Keratinocyte (primary cell): ENCODE measurements at regions not wholly inside any gene's neighbourhood (a gene's known extent, or its start where the extent isn't known, plus 50 kb on each side); places are given as distances from the start of the nearest gene placed in this dataset.

Experiments
- DNase-seq: peaks from one replicate; pipeline ENCODE4 v3.0.0-alpha.2; 2011; ENCODE audit warnings: low read depth, missing footprints, low spot score
- FAIRE-seq: peaks from 2 replicates; lab custom pipeline; 2011; peaks lifted over from hg19 to GRCh38; lab: Jason Lieb, UNC
- H2AFZ ChIP-seq: 2 replicates; pipeline ENCODE4 v1.6.0; 2012; ENCODE audit warnings: low read length, control low read depth, inconsistent platforms; ENCODE audit not compliant: control insufficient read depth
- H3K27ac ChIP-seq: 2 replicates; pipeline ENCODE4 v1.5.1; 2011; ENCODE audit warnings: low read length; ENCODE audit not compliant: control insufficient read depth, insufficient read depth
- H3K27me3 ChIP-seq: 3 replicates; pipeline ENCODE4 v1.6.0; 2011; ENCODE audit warnings: low read length; ENCODE audit not compliant: control insufficient read depth, insufficient read depth; ENCODE audit errors: extremely low read depth
- H3K36me3 ChIP-seq, 2 experiments: 2 replicates in 1 of 2; 3 replicates in 1 of 2; pipeline ENCODE4 v1.5.1; 2011; ENCODE audit warnings: low read length in 2 of 2, mild to moderate bottlenecking in 1 of 2; ENCODE audit not compliant: control insufficient read depth in 2 of 2, insufficient read depth in 2 of 2; ENCODE audit errors: extremely low read depth in 1 of 2
- H3K4me1 ChIP-seq: 3 replicates; pipeline ENCODE4 v1.5.1; 2011; ENCODE audit warnings: low read length; ENCODE audit not compliant: control insufficient read depth, insufficient read depth; ENCODE audit errors: extremely low read depth
- H3K4me2 ChIP-seq: 3 replicates; pipeline ENCODE4 v1.6.0; 2011; ENCODE audit warnings: low read depth, low read length; ENCODE audit not compliant: control insufficient read depth, insufficient read depth; ENCODE audit errors: extremely low read depth
- H3K4me3 ChIP-seq, 3 experiments: fragments of 200-600 bp in 1 of 3; sonication (generic) in 1 of 3; 2 replicates in 2 of 3; 3 replicates in 1 of 3; pipeline ENCODE4 v1.5.1; 2011 to 2016; ENCODE audit warnings: low read length in 3 of 3, mild to moderate bottlenecking in 3 of 3, control low read depth in 2 of 3, inconsistent platforms in 1 of 3, low read depth in 1 of 3, mixed read lengths in 1 of 3, mixed run types in 1 of 3, moderate library complexity in 1 of 3; ENCODE audit not compliant: control insufficient read depth in 2 of 3, insufficient read depth in 2 of 3; ENCODE audit errors: extremely low read depth in 1 of 3
- H3K79me2 ChIP-seq: 2 replicates; pipeline ENCODE4 v1.6.0; 2012; ENCODE audit warnings: low read length; ENCODE audit not compliant: control insufficient read depth, insufficient read depth
- H3K9ac ChIP-seq: 3 replicates; pipeline ENCODE4 v1.6.0; 2011; ENCODE audit warnings: low read length; ENCODE audit not compliant: control insufficient read depth, insufficient read depth; ENCODE audit errors: extremely low read depth
- H3K9me1 ChIP-seq: 3 replicates; pipeline ENCODE4 v1.6.0; 2011; ENCODE audit warnings: low read length; ENCODE audit not compliant: control insufficient read depth, insufficient read depth; ENCODE audit errors: extremely low read depth
- H3K9me3 ChIP-seq: 2 replicates; pipeline ENCODE4 v1.5.1; 2012; ENCODE audit warnings: low read depth, low read length; ENCODE audit not compliant: control insufficient read depth
- H4K20me1 ChIP-seq: 3 replicates; pipeline ENCODE4 v1.6.0; 2011; ENCODE audit warnings: low read length; ENCODE audit not compliant: control insufficient read depth, insufficient read depth; ENCODE audit errors: extremely low read depth
- CTCF ChIP-seq, 3 experiments: IDR thresholded peaks in 1 of 3; conservative IDR thresholded peaks in 1 of 3; optimal IDR thresholded peaks in 1 of 3; 2 replicates in 2 of 3; 3 replicates in 1 of 3; pipeline versions ENCODE3 to v1.5.1; 2011; ENCODE audit warnings: low read length in 3 of 3, mild to moderate bottlenecking in 3 of 3, moderate library complexity in 2 of 3, control low read depth in 1 of 3, inconsistent platforms in 1 of 3; ENCODE audit not compliant: insufficient read depth in 2 of 3; ENCODE audit errors: extremely low read depth in 1 of 3
- EZH2 ChIP-seq: IDR thresholded peaks from one replicate; pipeline ENCODE4 v1.6.1; 2012; ENCODE audit warnings: inconsistent platforms, mild to moderate bottlenecking, low read length, moderate library complexity
- dilution Hi-C: fragments of 300-500 bp; cut with MboI; formaldehyde crosslinking; loops from one replicate; pipeline ENCODE4 v1.7.0; 2020; ENCODE audit warnings: low sequenced_read_pairs; ENCODE audit not compliant: extremely low pct_ligation_motif_present

GRCh38 chr1:228869312-228869824 is 134.1 kb downstream of the RHOU start:
- Histone ChIP-seq H3K9me1 (no peaks in the 10 kb centered on the region), H2AFZ (no peak overlapping the region), H3K9me3 (no peaks in the 10 kb centered on the region), H3K4me1 (no peaks in the 10 kb centered on the region), H3K79me2 (no peaks in the 10 kb centered on the region), H3K27ac (no peak overlapping the region), H4K20me1 (no peaks in the 10 kb centered on the region), H3K4me3 (no peak overlapping the region), H3K4me2 (no peak overlapping the region), H3K36me3 (no peaks in the 10 kb centered on the region), H3K9ac (no peak overlapping the region), H3K27me3 (peaks cover 9% of the 10 kb centered on the region)
- TF ChIP-seq EZH2 (no peak), CTCF (optimal IDR thresholded peaks at IDR 0.05 in 1 of 3, IDR thresholded peaks at IDR 0.05 in 1 of 3, conservative IDR thresholded peaks at IDR 0.05 in 1 of 3; ENCODE audit: extremely low read depth in 1 of 3, insufficient read depth in 2 of 3, low read length in 3 of 3) (no peak)
- dilution Hi-C loops = no loop called here
- DNase-seq = no peak
- FAIRE-seq = no peak

- no peak overlapping the region for H2AFZ ChIP-seq
- no peak for FAIRE-seq
- no peaks in the 10 kb centered on the region for H3K9me3 ChIP-seq
- no peak overlapping the region for H3K4me2 ChIP-seq
- no peak for DNase-seq
- H3K27ac ChIP-seq = no peak overlapping the region
- no peaks in the 10 kb centered on the region for H3K36me3 ChIP-seq
- H3K27me3 ChIP-seq = peaks cover 12% of the 10 kb centered on the region
- no peaks in the 10 kb centered on the region for H3K9me1 ChIP-seq
- dilution Hi-C loops = no loop called here
- no peak overlapping the region for H3K4me3 ChIP-seq
- TF ChIP-seq CTCF (optimal IDR thresholded peaks at IDR 0.05 in 1 of 3, IDR thresholded peaks at IDR 0.05 in 1 of 3, conservative IDR thresholded peaks at IDR 0.05 in 1 of 3; ENCODE audit: extremely low read depth in 1 of 3, insufficient read depth in 2 of 3, low read length in 3 of 3) = no peak
- TF ChIP-seq EZH2 = no peak
- H3K79me2 ChIP-seq = no peaks in the 10 kb centered on the region
- no peaks in the 10 kb centered on the region for H3K4me1 ChIP-seq
- H3K9ac ChIP-seq = no peak overlapping the region
- no peaks in the 10 kb centered on the region for H4K20me1 ChIP-seq
Measured at GRCh38 chr1:228870041-228870713, 134.9 kb downstream of the RHOU start.
